CD4-positive, CD25-positive, alpha-beta regulatory T cell (primary cell): ENCODE measurements at regions not wholly inside any gene's neighbourhood (a gene's known extent, or its start where the extent isn't known, plus 50 kb on each side); places are given as distances from the start of the nearest gene placed in this dataset.
A peak's percentile ranks its signal among the peaks of the same experiment; 100 is the strongest.

Source experiments
- ATAC-seq, 2 donors: fragments of 150-1000 bp; cut with Tn5 transposase; one replicate each; pipeline ENCODE4 v1.10.0; 2021; ENCODE audit warnings: low read depth in 2 of 2, moderate number of reproducible peaks in 2 of 2, moderate library complexity in 1 of 2
- DNase-seq, 3 donors: peaks; one replicate each; pipeline versions ENCODE4 v3.0.0 to v3.0.0-alpha.2; 2012 to 2022; ENCODE audit warnings: mixed read lengths in 1 of 3
- H3K27ac ChIP-seq: one replicate; pipeline ENCODE4 v1.7.0; 2013; ENCODE audit warnings: mild to moderate bottlenecking, low read length; ENCODE audit not compliant: insufficient read depth, poor library complexity, severe bottlenecking
- H3K27me3 ChIP-seq: one replicate; pipeline ENCODE4 v1.7.0; 2013; ENCODE audit warnings: low read length; ENCODE audit not compliant: control insufficient read depth, insufficient read depth
- H3K36me3 ChIP-seq: one replicate; pipeline ENCODE4 v1.7.0; 2013; ENCODE audit warnings: mild to moderate bottlenecking, low read length, moderate library complexity; ENCODE audit not compliant: control insufficient read depth, insufficient read depth
- H3K4me1 ChIP-seq: 2 replicates; pipeline ENCODE4 v1.7.0; 2013; ENCODE audit warnings: mild to moderate bottlenecking, low read length; ENCODE audit not compliant: insufficient read depth, control insufficient read depth, poor library complexity, severe bottlenecking
- H3K4me3 ChIP-seq: one replicate; pipeline ENCODE4 v1.7.0; 2013; ENCODE audit warnings: low read depth, mild to moderate bottlenecking, low read length, moderate library complexity
- H3K9me3 ChIP-seq, 2 experiments: 1 replicate in 1 of 2; 2 replicates in 1 of 2; pipeline ENCODE4 v1.7.0; 2013; ENCODE audit warnings: low read length in 2 of 2, mild to moderate bottlenecking in 1 of 2, moderate library complexity in 1 of 2; ENCODE audit not compliant: control insufficient read depth in 2 of 2
- H3K27ac Mint-ChIP-seq, 3 donors: one replicate each; pipeline ENCODE4 v1.8.0; 2020 to 2022; ENCODE audit warnings: mild to moderate bottlenecking in 3 of 3, mixed read lengths in 3 of 3, moderate library complexity in 2 of 3
- H3K27me3 Mint-ChIP-seq: one replicate; pipeline ENCODE4 v1.8.0; 2022; ENCODE audit warnings: mild to moderate bottlenecking, mixed read lengths
- H3K36me3 Mint-ChIP-seq: one replicate; pipeline ENCODE4 v1.8.0; 2020; ENCODE audit warnings: mixed read lengths
- H3K4me1 Mint-ChIP-seq, 4 donors: one replicate each; pipeline ENCODE4 v1.8.0; 2020 to 2022; ENCODE audit warnings: mixed read lengths in 4 of 4, mild to moderate bottlenecking in 1 of 4
- H3K4me3 Mint-ChIP-seq, 4 donors: one replicate each; pipeline ENCODE4 v1.8.0; 2020 to 2022; ENCODE audit warnings: mild to moderate bottlenecking in 4 of 4, mixed read lengths in 4 of 4, moderate library complexity in 3 of 4
- H3K9me3 Mint-ChIP-seq, 7 donors: one replicate each; pipeline ENCODE4 v1.8.0; 2020 to 2022; ENCODE audit warnings: mixed read lengths in 7 of 7, mild to moderate bottlenecking in 3 of 7, moderate library complexity in 2 of 7

DNA sequence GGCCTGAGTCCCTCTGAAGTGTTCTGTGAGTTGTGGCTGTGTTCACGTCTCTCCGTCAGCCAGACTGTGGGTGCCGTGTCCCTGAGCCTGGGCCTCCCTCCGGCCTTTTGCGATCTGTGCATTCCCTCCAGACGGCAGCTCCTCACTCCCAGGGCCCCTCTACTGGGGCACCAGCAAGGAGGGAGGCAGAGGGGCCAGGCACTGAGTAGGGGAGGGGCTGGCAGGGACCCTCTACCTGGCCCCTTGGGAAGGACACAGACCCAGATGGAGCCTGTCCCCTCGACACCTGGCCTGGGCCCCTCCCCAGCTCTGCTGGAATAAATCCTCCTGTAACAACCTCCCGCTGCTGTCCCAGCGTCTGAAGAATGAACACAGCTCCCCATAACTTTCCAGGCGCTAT is 110.0 kb upstream of the NKX1-1 start:
- ATAC-seq = no peak
- Histone ChIP-seq H3K27ac (no peak overlapping the region), H3K9me3 (no peaks in the 10 kb centered on the region), H3K4me3 (no peak overlapping the region), H3K27me3 (peaks cover 5% of the 10 kb centered on the region), H3K36me3 (no peaks in the 10 kb centered on the region), H3K4me1 (peaks cover 7% of the 10 kb centered on the region)
- peaks cover 0 to 11% (median 0%) of the 10 kb centered on the region in 4 donors for H3K4me1 Mint-ChIP-seq
- peaks cover 8% of the 10 kb centered on the region for H3K27me3 Mint-ChIP-seq
- DNase-seq = no peak
- peaks cover 0 to 2% (median 0%) of the 10 kb centered on the region in 7 donors for H3K9me3 Mint-ChIP-seq
- no peak overlapping the region for H3K4me3 Mint-ChIP-seq
- H3K27ac Mint-ChIP-seq = no peak overlapping the region
- H3K36me3 Mint-ChIP-seq = no peaks in the 10 kb centered on the region

GRCh38 chr4:1515763-1516162 is 109.5 kb upstream of the NKX1-1 start:
- Mint-ChIP-seq H3K4me1 (peaks cover 0 to 9% (median 0%) of the 10 kb centered on the region in 4 donors), H3K27me3 (peaks cover 6% of the 10 kb centered on the region), H3K9me3 (peaks cover 0 to 2% (median 0%) of the 10 kb centered on the region in 7 donors), H3K27ac (no peak overlapping the region), H3K4me3 (no peak overlapping the region), H3K36me3 (no peaks in the 10 kb centered on the region)
- Histone ChIP-seq H3K27ac (no peak overlapping the region), H3K27me3 (peaks cover 5% of the 10 kb centered on the region), H3K36me3 (no peaks in the 10 kb centered on the region), H3K4me1 (peaks cover 7% of the 10 kb centered on the region), H3K4me3 (no peak overlapping the region), H3K9me3 (no peaks in the 10 kb centered on the region)
- DNase-seq = peak in 1 of 3 donors; percentile 0
- no peak for ATAC-seq

GRCh38 chr4:1515156-1515555 is 108.9 kb upstream of the NKX1-1 start:
- Histone ChIP-seq H3K36me3 (no peaks in the 10 kb centered on the region), H3K27me3 (peaks cover 5% of the 10 kb centered on the region), H3K9me3 (no peaks in the 10 kb centered on the region), H3K4me1 (peaks cover 7% of the 10 kb centered on the region), H3K4me3 (no peak overlapping the region), H3K27ac (no peak overlapping the region)
- peaks cover 0 to 7% (median 0%) of the 10 kb centered on the region in 4 donors for H3K4me1 Mint-ChIP-seq
- ATAC-seq = no peak
- H3K9me3 Mint-ChIP-seq = peaks cover 0 to 2% (median 0%) of the 10 kb centered on the region in 7 donors
- H3K4me3 Mint-ChIP-seq = no peak overlapping the region
- DNase-seq = no peak
- no peak overlapping the region for H3K27ac Mint-ChIP-seq
- no peaks in the 10 kb centered on the region for H3K36me3 Mint-ChIP-seq
- H3K27me3 Mint-ChIP-seq = peaks cover 9% of the 10 kb centered on the region

DNA sequence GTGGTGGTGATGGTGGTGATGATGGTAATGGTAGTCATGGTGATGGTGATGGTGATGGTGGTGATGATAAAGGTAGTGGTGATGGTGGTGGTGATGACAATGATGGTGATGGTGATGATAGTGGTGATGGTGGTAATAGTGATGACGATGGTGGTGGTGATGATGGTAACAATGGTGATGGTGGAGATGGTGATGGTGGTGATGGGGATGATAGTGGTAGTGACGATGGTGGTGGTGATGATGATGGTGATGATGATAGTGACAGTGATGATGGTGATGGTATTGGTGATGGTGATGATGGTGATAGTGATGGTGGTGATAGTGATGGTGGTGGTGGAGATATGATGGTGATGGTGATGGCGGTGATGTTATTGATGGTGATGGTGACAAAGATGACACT is 108.4 kb upstream of the NKX1-1 start:
- Histone ChIP-seq H3K36me3 (no peaks in the 10 kb centered on the region), H3K27me3 (peaks cover 5% of the 10 kb centered on the region), H3K9me3 (no peaks in the 10 kb centered on the region), H3K4me3 (no peak overlapping the region), H3K27ac (no peak overlapping the region), H3K4me1 (peaks cover 7% of the 10 kb centered on the region)
- ATAC-seq (no peak), DNase-seq (no peak)
- Mint-ChIP-seq H3K4me1 (peaks cover 0 to 3% (median 0%) of the 10 kb centered on the region in 4 donors), H3K27me3 (peaks cover 8% of the 10 kb centered on the region), H3K9me3 (peaks cover 0 to 2% (median 0%) of the 10 kb centered on the region in 7 donors), H3K27ac (no peak overlapping the region), H3K4me3 (no peak overlapping the region), H3K36me3 (no peaks in the 10 kb centered on the region)

GRCh38 chr4:1513936-1514483 is 107.8 kb upstream of the NKX1-1 start:
- Histone ChIP-seq H3K9me3 (no peaks in the 10 kb centered on the region), H3K27ac (no peak overlapping the region), H3K4me3 (no peak overlapping the region), H3K36me3 (no peaks in the 10 kb centered on the region), H3K27me3 (peaks cover 5% of the 10 kb centered on the region), H3K4me1 (peaks cover 7% of the 10 kb centered on the region)
- ATAC-seq (no peak), DNase-seq (no peak)
- H3K9me3 Mint-ChIP-seq = peaks cover 0 to 2% (median 0%) of the 10 kb centered on the region in 7 donors
- H3K27ac Mint-ChIP-seq = no peak overlapping the region
- peaks cover 6% of the 10 kb centered on the region for H3K27me3 Mint-ChIP-seq
- H3K36me3 Mint-ChIP-seq = no peaks in the 10 kb centered on the region
- peaks cover 0 to 3% (median 0%) of the 10 kb centered on the region in 4 donors for H3K4me1 Mint-ChIP-seq
- no peak overlapping the region for H3K4me3 Mint-ChIP-seq

DNA sequence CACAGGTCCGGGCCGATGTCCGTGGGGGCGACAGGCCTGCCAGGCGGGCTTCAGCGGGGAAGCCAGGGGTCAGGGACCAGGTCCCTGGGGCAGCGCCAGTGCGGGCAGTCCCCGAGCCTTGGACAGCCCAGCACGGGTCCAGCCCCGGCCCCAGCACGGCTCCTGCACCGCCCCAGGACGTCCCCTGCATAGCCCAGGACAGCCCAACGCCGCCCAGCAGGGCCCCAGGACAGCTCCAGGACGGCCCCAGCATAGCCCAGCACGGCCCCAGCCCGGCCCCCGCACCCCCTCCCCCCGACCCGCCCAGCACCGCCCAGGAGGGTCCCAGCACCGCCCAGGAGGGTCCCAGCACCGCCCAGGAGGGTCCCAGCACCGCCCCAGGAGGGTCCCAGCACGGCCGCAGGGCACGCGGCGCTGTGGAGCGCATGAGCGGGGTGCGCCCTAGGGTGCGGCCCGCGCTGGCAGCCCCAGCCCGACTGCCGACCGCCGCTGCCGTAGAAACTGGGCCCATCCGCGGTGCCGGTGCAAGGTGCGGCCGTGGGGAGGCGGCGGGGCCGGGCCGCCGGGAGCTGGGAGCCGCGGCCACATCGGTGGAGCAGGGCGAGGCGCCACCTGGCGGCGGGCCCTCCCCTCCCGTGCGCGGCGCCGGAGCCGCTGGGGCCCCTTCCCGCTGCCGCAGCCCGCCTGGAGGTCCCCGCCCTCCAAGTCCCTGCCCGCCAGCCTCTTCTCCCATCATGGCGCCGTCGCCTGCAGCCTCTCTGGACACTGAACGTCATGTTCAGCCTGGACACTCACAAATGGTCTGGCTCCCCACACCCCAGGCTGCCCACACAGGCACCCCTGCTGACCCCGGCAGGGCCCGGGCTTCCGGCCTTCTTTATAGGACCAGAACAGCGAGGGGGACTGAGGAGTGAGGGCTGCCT is 106.8 kb upstream of the NKX1-1 start:
- H3K27ac ChIP-seq = no peak overlapping the region
- no peaks in the 10 kb centered on the region for H3K9me3 ChIP-seq
- Mint-ChIP-seq H3K4me3 (peak overlapping the region in 1 of 4 donors; percentile 54), H3K9me3 (peaks cover 0 to 2% (median 0%) of the 10 kb centered on the region in 7 donors), H3K27ac (peak overlapping the region in 1 of 3 donors; percentile 72), H3K27me3 (peaks cover 6% of the 10 kb centered on the region), H3K36me3 (no peaks in the 10 kb centered on the region), H3K4me1 (peaks cover 0 to 3% (median 0%) of the 10 kb centered on the region in 4 donors)
- peaks cover 5% of the 10 kb centered on the region for H3K27me3 ChIP-seq
- no peaks in the 10 kb centered on the region for H3K36me3 ChIP-seq
- ATAC-seq (peak; percentile 26 to 57), DNase-seq (peak in 2 of 3 donors; percentile 48 to 57)
- peaks cover 7% of the 10 kb centered on the region for H3K4me1 ChIP-seq
- H3K4me3 ChIP-seq = no peak overlapping the region

DNA sequence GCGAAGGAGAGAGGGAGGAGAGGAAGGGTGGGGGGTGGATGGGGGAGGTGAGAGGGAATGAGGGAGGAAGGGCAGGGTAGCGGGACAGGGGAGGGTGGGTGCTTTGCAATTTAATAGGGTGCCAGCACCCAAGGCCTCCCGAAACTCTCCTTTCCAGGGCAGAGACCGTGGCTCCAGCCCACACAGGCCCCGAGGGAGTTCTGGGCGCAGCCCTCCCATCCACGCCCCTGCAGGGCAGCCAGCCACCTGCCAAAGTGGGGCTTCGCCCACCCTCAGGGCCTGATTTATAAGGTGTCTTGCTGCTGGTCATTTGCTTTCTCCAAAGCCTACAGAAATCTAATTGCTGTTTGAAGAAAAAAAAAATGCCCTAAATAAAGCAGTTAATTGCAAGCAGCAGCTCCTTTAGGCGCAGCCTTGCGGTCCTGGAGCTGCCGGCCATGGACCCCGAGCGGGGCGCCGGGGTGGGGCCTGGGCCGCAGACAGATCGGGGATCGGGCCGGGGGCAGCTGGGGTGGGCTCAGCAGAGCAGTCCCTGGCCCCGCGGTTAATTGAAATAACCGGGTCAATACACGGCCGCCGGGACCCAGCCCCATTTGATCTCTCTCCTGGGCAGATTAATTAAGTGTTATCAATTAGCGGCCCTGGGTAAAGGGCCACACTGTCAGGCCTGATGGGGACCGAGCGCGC is 106.0 kb upstream of the NKX1-1 start:
- Histone ChIP-seq H3K9me3 (no peaks in the 10 kb centered on the region), H3K4me3 (no peak overlapping the region), H3K27ac (no peak overlapping the region), H3K36me3 (no peaks in the 10 kb centered on the region), H3K27me3 (peaks cover 5% of the 10 kb centered on the region), H3K4me1 (peaks cover 7% of the 10 kb centered on the region)
- peaks cover 0 to 2% (median 0%) of the 10 kb centered on the region in 7 donors for H3K9me3 Mint-ChIP-seq
- no peak overlapping the region for H3K27ac Mint-ChIP-seq
- peaks cover 0 to 3% (median 0%) of the 10 kb centered on the region in 4 donors for H3K4me1 Mint-ChIP-seq
- ATAC-seq (no peak), DNase-seq (no peak)
- peaks cover 8% of the 10 kb centered on the region for H3K27me3 Mint-ChIP-seq
- peak overlapping the region in 3 of 4 donors; percentile 48 to 90 (median 60) for H3K4me3 Mint-ChIP-seq
- no peaks in the 10 kb centered on the region for H3K36me3 Mint-ChIP-seq
